ENCODE measurements at regions not wholly inside any gene's neighbourhood (a gene's known extent, or its start where the extent isn't known, plus 50 kb on each side); places are given as distances from the start of the nearest gene placed in this dataset.

- no peak for DNase-seq (ENCODE audit: low read depth)
These were observed 72.3 kb upstream of the RAD23B start for GRCh38 chr9:107210775-107211174.

GRCh38 chr9:107211284-107211923, 71.7 kb upstream of the RAD23B start:
- DNase-seq (ENCODE audit: low read depth) = no peak

- DNase-seq (ENCODE audit: low read depth) = no peak
These were observed 70.5 kb upstream of the RAD23B start for GRCh38 chr9:107212613-107213012.

GRCh38 chr9:107213080-107213479, 70.0 kb upstream of the RAD23B start:
- DNase-seq (ENCODE audit: low read depth) = no peak

- DNase-seq (ENCODE audit: low read depth) = peak; percentile 78
These were observed 69.5 kb upstream of the RAD23B start for GRCh38 chr9:107213561-107214028.

GRCh38 chr9:107214381-107214780, 68.7 kb upstream of the RAD23B start:
- no peak for DNase-seq (ENCODE audit: low read depth)

GRCh38 chr9:107214915-107215314, 68.2 kb upstream of the RAD23B start:
- no peak for DNase-seq (ENCODE audit: low read depth)

GRCh38 chr9:107215381-107215780, 67.7 kb upstream of the RAD23B start:
- DNase-seq (ENCODE audit: low read depth) = no peak

GRCh38 chr9:107216329-107216728, 66.8 kb upstream of the RAD23B start:
- DNase-seq (ENCODE audit: low read depth) = no peak

GRCh38 chr9:107218829-107219485, 64.1 kb upstream of the RAD23B start:
- DNase-seq (ENCODE audit: low read depth) = no peak

- no peak for DNase-seq (ENCODE audit: low read depth)
These were observed 63.5 kb upstream of the RAD23B start for GRCh38 chr9:107219486-107220077.

- DNase-seq (ENCODE audit: low read depth) = no peak
These were observed 61.8 kb upstream of the RAD23B start for GRCh38 chr9:107221321-107221720.

GRCh38 chr9:107222020-107222522, 61.0 kb upstream of the RAD23B start:
- DNase-seq (ENCODE audit: low read depth) = no peak

GRCh38 chr9:107223381-107223780, 59.7 kb upstream of the RAD23B start:
- no peak for DNase-seq (ENCODE audit: low read depth)

- no peak for DNase-seq (ENCODE audit: low read depth)
These were observed 58.8 kb upstream of the RAD23B start for GRCh38 chr9:107224252-107224651.

- DNase-seq (ENCODE audit: low read depth) = no peak
These were observed 56.7 kb upstream of the RAD23B start for GRCh38 chr9:107226421-107226820.

GRCh38 chr9:107227774-107228173, 55.3 kb upstream of the RAD23B start:
- no peak for DNase-seq (ENCODE audit: low read depth)

- no peak for DNase-seq (ENCODE audit: low read depth)
These were observed 54.5 kb upstream of the RAD23B start for GRCh38 chr9:107228496-107229039.

- DNase-seq (ENCODE audit: low read depth) = no peak
These were observed 53.8 kb upstream of the RAD23B start for GRCh38 chr9:107229241-107229741.

All from GM04503 (cell line).